GM23248 (cell line): ENCODE measurements at regions not wholly inside any gene's neighbourhood (a gene's known extent, or its start where the extent isn't known, plus 50 kb on each side); places are given as distances from the start of the nearest gene placed in this dataset.

Experiments used
- EZH2 ChIP-seq: fragments of 200-600 bp; sonication (generic); IDR thresholded peaks from 2 replicates; pipeline ENCODE4 v1.6.1; 2018; ENCODE audit warnings: antibody characterized with exemption, mild to moderate bottlenecking; ENCODE audit not compliant: insufficient read depth, poor library complexity, severe bottlenecking
- EZH2phosphoT487 ChIP-seq: fragments of 200-600 bp; sonication (generic); IDR thresholded peaks from 2 replicates; pipeline ENCODE4 v1.6.1; 2018; ENCODE audit warnings: antibody characterized with exemption, moderate library complexity, mild to moderate bottlenecking, low read depth; ENCODE audit not compliant: insufficient read depth

DNA sequence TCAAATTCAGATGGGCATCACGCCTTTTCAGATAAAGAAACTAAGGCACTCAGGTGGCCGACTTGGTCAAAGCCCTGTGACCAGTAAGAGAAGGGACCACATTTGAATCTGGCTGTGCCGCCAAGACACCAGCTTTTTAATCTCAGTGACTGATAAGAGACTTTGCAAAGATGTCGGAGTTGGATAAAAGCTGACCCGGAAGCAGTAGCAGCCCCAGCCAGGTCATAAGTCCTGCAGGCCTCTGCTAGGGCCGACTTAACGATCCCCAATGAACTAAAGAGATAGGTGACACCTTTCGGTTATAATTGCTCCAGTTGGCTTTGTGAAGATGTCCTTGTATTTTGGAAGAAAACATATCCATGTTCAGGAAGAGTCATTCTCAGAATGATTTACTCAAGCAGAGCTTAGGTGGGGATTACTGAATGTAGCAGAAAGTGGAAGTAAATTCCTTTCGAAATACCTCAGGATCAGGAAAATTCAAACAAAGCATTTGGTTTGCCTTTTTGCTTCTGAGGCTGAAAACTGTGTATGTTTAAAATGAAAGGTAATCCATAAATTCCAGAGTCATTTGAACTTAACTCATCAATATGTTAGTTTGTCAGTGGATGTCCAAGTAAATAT, 164.2 kb upstream of the PITRM1 start:
- TF ChIP-seq EZH2 (no peak), EZH2phosphoT487 (no peak)
